Kidney (tissue), 13 donors: ENCODE measurements at regions not wholly inside any gene's neighbourhood (a gene's known extent, or its start where the extent isn't known, plus 50 kb on each side); places are given as distances from the start of the nearest gene placed in this dataset.

Experiments used
- DNase-seq, 5 donors: peaks; one replicate each; pipeline ENCODE4 v3.0.0-alpha.2; 2013 to 2020
- FAIRE-seq: peaks from 2 replicates; lab custom pipeline; 2012; peaks lifted over from hg19 to GRCh38; lab: Jason Lieb, UNC
- H3K27ac ChIP-seq, 2 donors: one replicate each; pipeline ENCODE4 v1.7.0; 2013; ENCODE audit warnings: low read depth in 2 of 2, low read length in 2 of 2, inconsistent platforms in 1 of 2
- H3K27me3 ChIP-seq: one replicate; pipeline ENCODE4 v1.7.1; 2013; ENCODE audit warnings: low read length, inconsistent platforms; ENCODE audit not compliant: control insufficient read depth, insufficient read depth
- H3K36me3 ChIP-seq, 3 donors: one replicate each; pipeline versions ENCODE4 v1.7.0 to v1.7.1; 2013; ENCODE audit warnings: low read length in 3 of 3, control low read depth in 1 of 3, inconsistent platforms in 1 of 3; ENCODE audit not compliant: insufficient read depth in 3 of 3, control insufficient read depth in 2 of 3
- H3K4me1 ChIP-seq, 3 donors: one replicate each; pipeline versions ENCODE4 v1.7.0 to v1.7.1; 2013; ENCODE audit warnings: low read length in 3 of 3, inconsistent platforms in 1 of 3, low read depth in 1 of 3; ENCODE audit not compliant: control insufficient read depth in 2 of 3, insufficient read depth in 2 of 3
- H3K4me3 ChIP-seq, 3 donors: one replicate each; pipeline versions ENCODE4 v1.7.0 to v1.8.1; 2013; ENCODE audit warnings: low read length in 3 of 3, control low read depth in 1 of 3, inconsistent platforms in 1 of 3
- H3K9ac ChIP-seq, 3 donors: one replicate each; pipeline versions ENCODE4 v1.7.0 to v1.7.1; 2013; ENCODE audit warnings: low read length in 3 of 3, control low read depth in 1 of 3, inconsistent platforms in 1 of 3
- H3K9me3 ChIP-seq, 3 donors: one replicate each; pipeline versions ENCODE4 v1.7.0 to v1.7.1; 2013; ENCODE audit warnings: low read length in 3 of 3, control low read depth in 1 of 3, inconsistent platforms in 1 of 3; ENCODE audit not compliant: control insufficient read depth in 2 of 3, insufficient read depth in 1 of 3
- intact Hi-C: fragments of 100-400 bp; cut with DNase I; formaldehyde crosslinking; loops from one replicate; pipeline ENCODE4 v1.11.1; 2022
- TF ChIP-seq, protein P1 (sequence below): IDR thresholded peaks from 3 replicates; pipeline ENCODE4 v1.5.1; 2012; ENCODE audit warnings: mild to moderate bottlenecking, moderate library complexity, borderline replicate concordance; ENCODE audit not compliant: insufficient read depth; ENCODE audit errors: extremely low read depth
- donor health status: control.
- donor health status: control.
- donor health status: control.
- donor health status: control.
- donor health status: control.
- donor health status: DM: yes; HTN: yes; CAD: no.
- donor health status: Normal renal cell carcinoma (clear cell type).

DNA sequence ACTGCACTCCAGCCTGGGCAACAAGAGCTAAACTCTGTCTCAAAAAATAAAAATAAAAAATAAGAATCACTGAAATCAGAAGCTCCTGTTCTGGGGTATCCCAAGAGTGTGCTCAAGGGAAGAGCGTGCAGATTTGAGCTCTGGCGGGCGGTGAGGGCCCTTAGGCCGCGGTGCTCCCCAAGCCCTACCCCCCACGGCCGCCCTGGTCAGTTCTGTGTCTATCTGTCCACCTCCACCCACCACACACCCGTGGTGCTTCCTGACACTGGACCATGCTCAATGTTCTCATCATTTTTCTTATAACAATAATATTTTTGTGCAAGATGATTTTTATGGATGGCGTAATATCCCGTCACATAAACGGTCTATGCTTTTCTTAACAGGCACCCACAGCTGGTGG, 71.1 kb downstream of the RTL6 start:
- intact Hi-C loops: no loop called here
- Histone ChIP-seq H3K27me3 (no peaks in the 10 kb centered on the region), H3K4me1 (no peaks in the 10 kb centered on the region), H3K9me3 (no peaks in the 10 kb centered on the region), H3K4me3 (no peak overlapping the region), H3K36me3 (no peaks in the 10 kb centered on the region), H3K27ac (no peak overlapping the region), H3K9ac (no peak overlapping the region)
- FAIRE-seq: no peak
- DNase-seq: peak in 1 of 5 donors; percentile 5
- TF ChIP-seq, protein P1, sequence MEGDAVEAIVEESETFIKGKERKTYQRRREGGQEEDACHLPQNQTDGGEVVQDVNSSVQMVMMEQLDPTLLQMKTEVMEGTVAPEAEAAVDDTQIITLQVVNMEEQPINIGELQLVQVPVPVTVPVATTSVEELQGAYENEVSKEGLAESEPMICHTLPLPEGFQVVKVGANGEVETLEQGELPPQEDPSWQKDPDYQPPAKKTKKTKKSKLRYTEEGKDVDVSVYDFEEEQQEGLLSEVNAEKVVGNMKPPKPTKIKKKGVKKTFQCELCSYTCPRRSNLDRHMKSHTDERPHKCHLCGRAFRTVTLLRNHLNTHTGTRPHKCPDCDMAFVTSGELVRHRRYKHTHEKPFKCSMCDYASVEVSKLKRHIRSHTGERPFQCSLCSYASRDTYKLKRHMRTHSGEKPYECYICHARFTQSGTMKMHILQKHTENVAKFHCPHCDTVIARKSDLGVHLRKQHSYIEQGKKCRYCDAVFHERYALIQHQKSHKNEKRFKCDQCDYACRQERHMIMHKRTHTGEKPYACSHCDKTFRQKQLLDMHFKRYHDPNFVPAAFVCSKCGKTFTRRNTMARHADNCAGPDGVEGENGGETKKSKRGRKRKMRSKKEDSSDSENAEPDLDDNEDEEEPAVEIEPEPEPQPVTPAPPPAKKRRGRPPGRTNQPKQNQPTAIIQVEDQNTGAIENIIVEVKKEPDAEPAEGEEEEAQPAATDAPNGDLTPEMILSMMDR: no peak

DNA sequence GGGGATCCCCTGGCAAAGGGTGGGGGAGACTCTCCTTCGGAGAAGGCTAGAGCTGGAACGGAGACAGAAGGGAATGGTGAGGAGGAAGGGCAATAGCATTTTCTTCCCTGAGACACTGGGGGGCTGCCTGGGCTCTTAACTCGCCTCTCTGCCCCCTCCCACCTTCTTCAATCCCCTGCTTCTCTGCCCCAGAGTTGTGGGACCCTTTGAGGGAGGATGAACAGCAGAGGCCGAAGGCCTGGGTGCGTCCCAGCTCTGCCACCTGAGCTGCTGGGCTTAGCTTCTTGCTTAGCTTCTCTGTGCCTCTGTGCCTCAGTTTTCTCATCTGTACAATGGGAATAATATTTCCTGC, 72.4 kb downstream of the RTL6 start:
- H3K4me1 ChIP-seq: no peaks in the 10 kb centered on the region
- intact Hi-C loops: no loop called here
- no peak overlapping the region for H3K9ac ChIP-seq
- H3K4me3 ChIP-seq: no peak overlapping the region
- peak in 1 of 5 donors; percentile 36 for DNase-seq
- no peak for FAIRE-seq
- no peaks in the 10 kb centered on the region for H3K36me3 ChIP-seq
- no peak overlapping the region for H3K27ac ChIP-seq
- no peaks in the 10 kb centered on the region for H3K27me3 ChIP-seq
- no peaks in the 10 kb centered on the region for H3K9me3 ChIP-seq
- TF ChIP-seq, protein P1: no peak

DNA sequence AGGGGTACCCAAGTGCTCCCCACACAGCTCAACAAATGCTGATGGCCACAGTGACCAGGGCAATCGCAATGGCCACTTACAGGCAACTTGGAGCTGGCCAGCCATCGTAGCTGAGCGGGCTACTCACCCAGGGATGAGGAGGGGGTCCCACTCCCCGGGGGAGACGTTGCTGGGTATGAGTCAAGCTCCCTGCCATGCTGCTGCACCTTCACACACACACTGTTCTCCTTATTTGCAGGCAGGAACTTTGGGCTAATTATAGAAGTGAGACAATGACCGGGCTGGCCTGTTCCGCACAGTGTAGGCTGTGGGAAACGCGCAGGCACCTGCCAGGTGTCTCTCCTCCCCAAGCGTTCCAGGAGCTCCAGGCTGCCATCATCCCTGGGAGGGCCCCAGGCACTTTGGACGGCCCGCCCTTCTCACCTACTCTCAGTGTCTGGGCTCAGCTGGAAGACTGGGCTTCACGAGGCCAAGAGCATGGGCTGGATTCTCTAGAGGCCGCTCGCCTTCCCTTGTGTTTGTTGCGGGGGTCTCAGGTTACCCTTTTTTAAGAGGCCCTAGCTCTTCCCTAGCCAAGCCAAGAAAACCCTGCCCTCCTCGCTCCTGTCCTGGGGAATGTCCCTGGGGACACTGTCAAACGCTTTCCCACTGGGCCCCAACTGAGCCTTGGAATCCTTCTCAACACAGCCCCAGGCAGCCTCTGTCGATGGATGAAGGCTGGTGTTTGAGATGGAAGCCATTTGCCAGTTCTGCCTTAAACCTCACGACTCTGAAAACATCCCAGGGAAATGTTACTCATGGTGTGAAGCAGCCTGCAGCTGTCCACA, 73.0 kb downstream of the RTL6 start:
- peaks cover 0 to 3% (median 0%) of the 10 kb centered on the region in 3 donors for H3K9me3 ChIP-seq
- H3K4me1 ChIP-seq: no peaks in the 10 kb centered on the region
- H3K27ac ChIP-seq: no peak overlapping the region
- H3K4me3 ChIP-seq: no peak overlapping the region
- DNase-seq (peak in 4 of 5 donors; percentile 45 to 58 (median 54)), FAIRE-seq (no peak)
- no peak overlapping the region for H3K9ac ChIP-seq
- no peaks in the 10 kb centered on the region for H3K36me3 ChIP-seq
- intact Hi-C loops: no loop called here
- TF ChIP-seq, protein P1: no peak
- no peaks in the 10 kb centered on the region for H3K27me3 ChIP-seq
